GM18519 (cell line): ENCODE measurements at regions not wholly inside any gene's neighbourhood (a gene's known extent, or its start where the extent isn't known, plus 50 kb on each side); places are given as distances from the start of the nearest gene placed in this dataset.
"Not testable (repeated sequence)": the region's sequence is repeated elsewhere in the genome, so short reads cannot be mapped to it uniquely, and the experiment has no call there.

Experiments used
- ATAC-seq: cut with Tn5 transposase; IDR thresholded peaks from one replicate; pipeline ENCODE4 v1.9.1; 2021; ENCODE audit warnings: mild to moderate bottlenecking, moderate library complexity; ENCODE audit not compliant: unreplicated experiment, low FRiP score

DNA sequence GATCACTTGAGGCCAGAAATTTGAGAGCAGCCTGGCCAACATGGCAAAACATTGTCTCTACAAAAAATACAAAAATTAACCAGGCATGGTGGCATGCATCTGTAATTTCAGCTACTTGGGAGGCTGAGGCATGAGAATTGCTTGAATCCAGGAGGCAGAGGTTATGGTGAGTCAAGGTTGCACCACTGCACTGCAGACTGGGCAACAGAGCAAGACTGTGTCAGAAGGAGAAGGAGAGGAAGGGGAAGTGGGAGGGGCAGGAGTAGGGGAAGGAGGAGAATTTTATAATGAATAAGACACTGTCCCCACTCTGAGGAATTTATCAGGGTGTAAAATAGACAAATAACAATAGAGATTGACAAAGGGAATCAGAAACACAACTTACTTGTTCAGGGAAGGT lies 440.6 kb upstream of the DYNLRB2 start:
- no peak for ATAC-seq

DNA sequence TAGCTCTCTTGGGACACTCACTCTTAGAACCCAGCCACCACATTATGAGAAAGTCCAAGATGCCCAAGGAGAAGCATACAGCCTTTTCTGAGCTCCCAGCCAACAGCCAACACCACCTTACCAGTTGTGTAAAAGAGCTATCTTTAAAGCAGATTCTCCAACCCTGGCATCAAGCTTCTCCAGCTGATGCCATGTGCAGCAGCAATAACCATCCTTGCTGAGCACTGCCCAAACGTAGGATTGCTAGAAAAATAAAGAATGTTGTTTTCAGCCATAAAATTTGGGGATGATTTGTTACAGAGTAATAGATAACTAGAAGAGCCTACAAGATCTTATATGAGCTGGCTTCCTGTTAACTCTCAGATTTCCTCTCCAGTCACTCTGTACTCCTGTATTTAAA lies 443.7 kb upstream of the DYNLRB2 start:
- ATAC-seq = no peak

DNA sequence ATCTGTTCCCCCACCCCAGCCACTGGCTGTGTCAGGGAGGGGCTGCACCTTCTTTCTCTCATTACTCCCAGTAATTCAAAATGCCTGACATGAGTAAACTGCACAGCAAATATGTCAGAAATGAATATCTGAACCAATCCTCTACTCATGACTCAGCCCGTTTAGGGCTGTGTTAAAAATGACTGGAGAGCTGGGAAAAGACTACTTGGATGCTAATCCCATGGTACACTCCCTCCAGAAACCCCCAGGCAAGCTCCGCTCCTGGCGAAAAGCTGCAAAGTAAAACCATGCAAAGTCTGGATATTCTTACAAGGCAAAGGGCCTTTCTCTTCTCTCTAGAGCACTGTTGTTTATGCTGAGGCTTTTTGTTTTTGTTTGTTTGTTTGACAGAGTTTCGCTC lies 448.1 kb upstream of the DYNLRB2 start:
- ATAC-seq = no peak

DNA sequence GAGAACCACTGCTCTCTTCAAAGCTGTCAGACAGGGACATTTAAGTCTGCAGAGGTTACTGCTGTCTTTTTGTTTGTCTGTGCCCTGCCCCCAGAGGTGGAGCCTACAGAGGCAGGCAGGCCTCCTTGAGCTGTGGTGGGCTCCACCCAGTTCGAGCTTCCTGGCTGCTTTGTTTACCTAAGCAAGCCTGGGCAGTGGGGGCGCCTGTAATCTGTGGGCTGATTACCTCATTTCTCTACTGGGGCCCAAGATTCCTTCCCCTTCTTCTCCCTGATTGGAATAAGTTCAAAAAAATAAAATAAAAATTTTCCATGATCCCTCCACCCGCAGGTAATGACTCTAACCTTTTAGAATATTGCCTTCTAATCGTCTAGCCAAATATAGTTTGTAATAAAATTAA lies 449.3 kb upstream of the DYNLRB2 start:
- ATAC-seq = not testable (repeated sequence)

DNA sequence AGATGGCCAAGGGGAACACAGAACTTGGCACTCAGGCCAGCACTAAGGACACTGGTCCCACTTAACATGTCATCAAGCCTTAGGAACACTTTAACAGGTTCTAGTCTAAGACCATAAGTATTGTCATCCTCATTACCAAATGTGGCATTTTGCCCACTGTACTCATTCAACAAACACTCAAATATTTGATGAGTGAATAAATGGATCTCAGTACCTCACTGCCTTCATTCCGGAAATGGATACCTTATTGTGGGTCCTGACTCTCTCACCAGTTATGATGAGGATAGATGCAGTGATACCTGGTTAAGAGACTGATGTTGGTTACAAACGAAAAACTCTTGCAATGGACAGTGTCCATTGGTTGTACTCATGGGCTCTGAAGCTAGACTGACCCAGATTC lies 455.2 kb upstream of the DYNLRB2 start:
- no peak for ATAC-seq

DNA sequence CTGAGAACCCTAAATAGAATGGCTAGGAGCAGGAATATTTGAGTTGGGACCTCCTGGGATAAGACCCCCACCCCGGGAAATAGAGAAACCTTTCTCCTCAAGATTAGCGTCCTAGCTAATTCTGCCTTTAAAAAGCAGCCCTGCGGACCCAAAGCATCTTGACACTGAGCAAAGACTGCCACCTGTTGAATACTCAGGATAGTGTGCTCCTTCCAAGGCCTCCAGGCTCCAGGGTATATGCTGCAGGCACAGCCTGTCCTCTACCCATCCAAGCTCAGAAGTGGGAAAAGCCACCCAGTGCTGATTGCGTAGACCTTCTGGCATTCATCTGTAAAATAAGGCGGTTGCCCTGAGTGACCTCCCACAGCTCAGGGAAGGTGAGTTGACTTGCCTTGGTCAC lies 456.2 kb upstream of the DYNLRB2 start:
- no peak for ATAC-seq

DNA sequence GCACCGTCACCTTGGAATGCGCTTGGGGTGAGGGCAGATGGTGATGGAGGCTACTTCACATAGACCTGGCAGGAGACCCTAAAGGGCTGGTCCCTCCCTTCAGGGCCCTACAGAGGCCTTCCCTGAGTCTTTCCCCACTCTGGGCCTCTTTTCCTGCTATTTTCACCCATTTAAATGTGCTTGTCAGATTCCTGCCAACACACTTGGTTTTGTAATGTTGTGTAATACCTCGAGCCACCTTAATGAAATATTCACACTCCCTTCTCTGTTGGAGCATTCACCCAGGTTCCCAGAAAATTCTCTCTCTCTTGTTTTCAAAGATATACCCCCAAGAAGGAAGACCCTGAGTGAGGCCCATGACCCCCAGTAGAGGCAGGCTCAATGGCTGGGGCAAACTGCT lies 456.6 kb upstream of the DYNLRB2 start:
- no peak for ATAC-seq

DNA sequence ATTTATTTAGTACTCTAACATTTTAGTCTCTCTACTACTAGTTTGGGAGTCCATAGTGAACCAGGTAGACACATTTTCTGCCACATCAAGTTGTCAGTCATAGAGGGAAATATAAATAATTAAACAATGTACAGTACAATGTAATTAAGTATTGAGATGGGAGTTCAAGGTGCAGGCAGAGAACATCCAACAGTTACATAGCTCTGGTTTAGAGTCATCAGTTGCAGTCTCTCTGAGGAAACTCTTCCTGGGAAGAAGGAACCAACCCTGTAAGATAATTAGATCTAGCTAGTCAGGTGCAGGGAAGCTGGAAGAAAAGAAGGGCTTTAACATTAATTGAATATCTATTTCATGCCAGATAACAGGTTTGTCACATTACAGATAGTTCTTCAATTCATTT lies 457.9 kb upstream of the DYNLRB2 start:
- no peak for ATAC-seq

DNA sequence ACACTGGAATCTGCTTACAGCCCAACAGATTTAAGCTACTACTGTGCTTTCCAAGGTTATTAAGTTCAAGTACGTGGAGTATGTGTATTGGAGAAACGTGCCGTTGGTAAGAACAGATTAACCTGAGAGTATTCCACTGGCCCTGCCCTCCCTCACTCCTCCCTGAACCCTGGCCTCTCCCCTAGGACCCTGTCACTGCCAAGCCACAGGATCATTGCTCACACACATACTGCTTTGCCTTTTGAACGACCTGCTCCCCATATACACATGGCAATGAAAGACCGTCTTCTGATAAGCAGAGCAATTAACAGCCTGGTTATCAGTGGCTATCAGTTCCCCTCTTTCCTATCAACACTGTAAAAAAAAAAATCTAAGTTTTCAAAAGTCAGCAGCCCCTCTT lies 458.9 kb upstream of the DYNLRB2 start:
- no peak for ATAC-seq

DNA sequence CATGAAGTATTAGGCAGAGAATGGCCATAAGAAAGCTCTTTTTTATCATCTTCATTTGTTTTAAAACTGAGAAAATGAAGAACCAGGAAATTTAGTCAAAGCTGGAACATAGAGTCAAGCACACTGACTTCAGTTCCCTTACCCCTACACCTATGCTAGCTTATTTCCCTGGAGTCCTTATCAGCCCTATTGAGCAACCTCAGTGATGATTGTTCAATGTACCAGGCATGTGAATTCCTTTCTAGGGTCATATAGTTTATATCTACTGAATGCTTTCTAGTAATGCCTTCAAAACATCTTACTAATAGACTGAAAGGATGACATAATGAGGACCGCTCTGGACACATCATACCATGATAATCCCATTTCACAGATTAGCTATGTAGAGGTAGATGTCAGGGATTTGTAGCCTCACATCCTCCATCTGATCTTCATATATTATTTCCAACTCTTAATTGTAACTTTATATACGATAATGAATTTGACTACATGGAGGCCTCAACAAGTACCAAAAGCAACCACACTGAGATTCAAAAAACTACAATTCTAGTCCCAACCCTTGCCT lies 460.4 kb upstream of the DYNLRB2 start:
- no peak for ATAC-seq

DNA sequence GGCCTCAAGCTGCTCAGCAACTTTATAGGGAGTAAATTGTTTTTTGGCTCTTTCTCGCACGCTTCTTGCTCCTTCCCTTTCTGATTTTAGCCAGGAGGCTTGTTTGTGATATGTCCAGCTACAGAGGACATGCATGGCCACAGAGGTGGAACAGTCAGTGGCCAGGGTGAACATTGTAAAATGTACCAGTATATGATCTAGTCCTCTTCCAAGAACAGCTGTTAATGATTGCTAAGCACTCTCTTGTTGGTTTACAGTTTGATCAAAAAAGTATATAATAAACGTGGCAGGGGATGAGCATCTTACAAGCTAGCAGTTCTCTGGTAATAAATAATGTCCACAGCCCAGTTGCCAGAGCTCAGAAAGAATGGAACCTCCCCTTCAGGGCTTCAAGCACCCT lies 461.7 kb upstream of the DYNLRB2 start:
- no peak for ATAC-seq

DNA sequence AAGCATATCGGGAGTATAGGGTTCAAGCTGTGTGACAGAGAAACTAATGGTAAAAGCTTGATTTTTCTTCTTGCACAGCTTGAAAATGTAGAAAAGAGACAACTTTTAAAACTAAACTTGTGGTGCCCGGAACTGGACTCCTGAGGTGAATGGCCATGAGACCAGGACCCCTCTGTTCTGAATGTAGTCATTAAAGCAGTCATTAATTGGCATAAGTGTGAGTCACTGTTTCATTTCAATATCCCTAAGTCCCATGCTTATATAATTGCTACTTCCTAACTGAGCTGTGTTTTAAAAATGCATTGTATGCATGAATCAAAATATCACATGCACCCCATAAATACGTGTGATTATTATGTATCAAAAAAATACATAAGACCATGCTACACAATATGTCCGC lies 463.1 kb upstream of the DYNLRB2 start:
- no peak for ATAC-seq

DNA sequence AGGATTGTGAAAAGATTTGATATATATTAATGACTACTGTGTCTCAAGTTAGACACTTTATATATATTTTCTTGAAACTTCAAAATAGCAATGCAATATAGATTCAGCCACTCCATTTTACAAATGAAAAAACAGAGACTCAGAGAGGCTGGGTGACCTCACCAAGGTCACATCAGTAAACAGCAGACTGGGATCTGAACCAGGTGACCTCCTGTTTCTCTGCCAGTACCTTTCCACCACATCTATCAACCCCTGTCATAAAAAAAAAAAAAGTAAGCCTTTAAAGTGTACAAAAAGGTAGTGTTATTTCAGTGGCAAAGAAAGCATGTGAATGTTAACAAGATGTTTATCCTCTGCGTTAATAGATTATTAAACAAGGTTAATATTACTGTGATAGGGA lies 466.5 kb upstream of the DYNLRB2 start:
- no peak for ATAC-seq

DNA sequence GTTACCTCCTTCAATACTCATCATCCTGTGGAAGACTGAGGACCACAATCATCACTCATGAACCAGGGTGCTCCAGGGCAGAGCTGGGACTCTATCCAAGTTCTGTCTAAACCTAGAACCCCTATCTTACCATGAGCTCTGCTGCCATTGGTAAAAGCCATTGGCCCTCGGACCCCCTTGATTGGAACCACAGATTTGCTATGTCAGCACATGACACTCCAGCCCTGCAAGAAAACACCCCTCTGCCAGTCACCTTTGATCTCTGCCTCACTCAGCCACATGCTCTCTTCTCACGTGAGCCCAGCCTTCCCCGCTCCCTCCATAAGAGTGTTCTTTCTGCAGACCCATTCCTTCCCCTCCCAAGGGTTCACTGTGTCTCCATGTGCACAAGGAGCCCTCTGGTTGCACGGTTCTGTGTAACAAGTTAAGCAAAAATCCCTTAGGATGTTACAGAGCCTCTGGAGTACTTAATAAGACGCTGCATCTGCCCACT lies 468.8 kb upstream of the DYNLRB2 start:
- no peak for ATAC-seq

DNA sequence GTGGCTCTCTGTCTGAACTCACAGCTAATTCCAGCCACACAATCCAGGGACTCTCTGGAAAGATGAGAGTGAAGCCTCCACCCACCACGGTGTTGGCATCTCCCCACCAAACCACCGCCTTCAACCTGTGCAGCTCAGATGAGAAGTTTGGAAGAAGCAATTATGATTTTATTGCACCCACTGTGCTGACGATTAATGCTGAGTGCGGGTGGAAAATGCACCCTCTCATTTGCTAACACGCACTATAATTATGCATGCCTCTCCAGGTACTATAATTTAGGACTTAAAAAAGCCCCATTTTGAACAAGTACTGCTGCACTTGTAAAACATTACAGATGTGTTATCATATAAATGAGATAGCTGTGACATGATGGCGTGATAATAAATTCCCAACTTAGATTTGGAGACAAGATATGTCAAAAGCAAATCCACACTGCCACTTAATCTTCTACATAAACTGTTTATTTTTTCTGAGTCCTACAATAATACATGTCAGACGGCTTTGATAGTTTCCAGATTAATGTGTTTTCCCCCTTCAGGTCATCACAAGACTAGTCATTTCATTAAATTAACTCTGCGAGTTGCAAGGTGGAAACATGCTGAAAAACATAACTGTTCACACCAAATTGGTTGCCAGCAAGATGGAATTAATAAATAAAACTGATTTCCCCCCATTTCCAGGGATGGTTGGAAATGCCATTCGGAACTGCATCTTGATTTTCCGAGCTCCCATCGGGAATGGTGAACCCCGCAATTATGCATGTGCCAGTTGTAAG lies 466.5 kb upstream of the MAF start:
- no peak for ATAC-seq

DNA sequence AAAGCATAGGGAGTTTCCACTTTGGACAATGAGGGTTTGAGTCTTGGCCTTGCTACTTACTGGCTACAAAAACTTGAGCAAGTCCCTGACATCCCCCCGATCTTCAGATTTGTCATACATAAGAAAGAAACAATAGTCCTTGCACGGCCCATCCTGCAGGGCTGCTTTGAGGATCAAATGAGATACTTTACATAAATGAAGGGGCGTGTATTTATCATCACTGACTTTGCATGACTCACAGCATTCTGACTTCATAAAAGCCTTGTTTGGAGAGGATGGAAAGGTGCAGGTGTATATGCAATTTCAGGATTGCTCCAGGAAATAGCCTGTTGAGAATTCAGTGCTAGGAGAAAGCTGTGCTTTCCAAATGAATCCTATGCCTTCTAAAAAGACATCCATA lies 465.0 kb upstream of the MAF start:
- no peak for ATAC-seq

DNA sequence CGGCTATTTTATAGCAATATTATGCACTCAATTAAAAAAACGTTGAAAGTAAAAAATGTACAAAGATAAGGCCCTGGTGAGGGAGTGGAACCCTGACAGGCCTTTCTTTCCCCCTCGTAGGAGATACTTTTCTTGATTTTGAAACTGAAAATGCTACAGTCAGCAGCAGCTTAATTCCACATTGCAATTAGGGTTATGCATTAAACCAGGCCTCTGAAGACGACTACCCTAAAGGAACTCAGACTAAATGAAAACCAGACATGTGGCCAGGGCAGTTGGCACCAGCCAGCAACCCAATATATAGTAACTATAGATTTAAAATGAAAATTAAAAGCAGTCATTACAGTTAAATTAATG lies 463.2 kb upstream of the MAF start:
- ATAC-seq = no peak

DNA sequence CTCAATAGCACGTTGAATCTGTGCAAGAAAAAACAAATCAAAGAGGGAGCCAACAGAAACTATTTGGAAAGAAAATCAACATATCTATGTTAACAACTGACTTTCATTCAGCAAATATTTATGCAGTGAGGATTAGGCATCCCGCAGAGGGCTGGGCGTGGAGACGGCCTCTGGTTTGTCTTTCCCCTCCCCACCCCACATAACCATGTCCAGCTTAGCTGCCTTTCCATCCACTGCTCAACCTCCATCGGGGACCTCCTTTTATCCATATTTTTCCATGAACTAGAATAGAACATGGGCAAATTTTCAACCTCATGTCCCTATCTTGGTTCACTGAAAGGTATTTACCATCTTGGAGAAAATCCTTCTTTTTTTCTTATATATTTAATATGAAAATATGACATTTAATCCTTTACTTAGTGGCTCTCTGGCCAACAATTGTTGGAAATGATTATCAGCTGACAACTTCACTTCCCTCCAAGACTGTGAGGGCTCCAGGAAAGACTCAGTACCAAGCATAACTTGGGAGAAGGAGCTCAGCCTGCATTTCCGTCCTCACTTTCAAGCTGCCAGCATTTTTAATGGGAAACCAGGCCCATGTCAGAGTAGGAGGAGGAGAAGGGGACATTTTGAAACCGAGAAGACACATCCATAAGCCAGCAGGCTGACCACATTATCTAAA lies 462.6 kb upstream of the MAF start:
- no peak for ATAC-seq

DNA sequence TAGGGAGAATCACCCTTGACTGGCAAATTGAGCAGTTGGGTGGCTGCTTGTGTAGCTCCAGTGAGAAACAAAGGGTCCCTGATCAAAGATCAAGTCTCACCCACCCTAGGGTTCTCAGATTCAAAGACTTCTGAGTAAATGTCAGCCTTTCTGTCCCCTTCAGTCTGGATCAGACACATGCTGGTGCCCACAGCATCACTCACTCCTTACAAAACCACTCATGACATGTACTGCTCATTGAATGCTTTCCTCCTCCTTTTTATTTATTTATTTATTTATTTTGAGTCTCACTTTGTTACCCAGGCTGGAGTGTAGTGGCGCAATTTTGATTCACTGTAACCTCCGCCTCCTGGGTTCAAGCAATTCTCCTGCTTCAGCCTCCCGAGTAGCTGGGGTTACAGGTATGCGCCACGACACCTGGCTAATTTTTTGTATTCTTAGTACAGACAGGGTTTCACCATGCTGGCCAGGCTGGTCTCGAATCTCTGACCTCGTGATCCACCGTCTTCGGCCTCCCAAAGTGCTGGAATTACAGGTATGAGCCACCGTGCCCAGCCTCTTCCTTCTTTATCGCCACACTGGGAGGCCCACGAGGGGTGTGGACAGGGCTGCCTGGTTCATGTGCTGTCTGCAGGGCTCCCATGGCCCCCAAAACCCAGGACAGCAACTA lies 462.0 kb upstream of the MAF start:
- no peak for ATAC-seq

DNA sequence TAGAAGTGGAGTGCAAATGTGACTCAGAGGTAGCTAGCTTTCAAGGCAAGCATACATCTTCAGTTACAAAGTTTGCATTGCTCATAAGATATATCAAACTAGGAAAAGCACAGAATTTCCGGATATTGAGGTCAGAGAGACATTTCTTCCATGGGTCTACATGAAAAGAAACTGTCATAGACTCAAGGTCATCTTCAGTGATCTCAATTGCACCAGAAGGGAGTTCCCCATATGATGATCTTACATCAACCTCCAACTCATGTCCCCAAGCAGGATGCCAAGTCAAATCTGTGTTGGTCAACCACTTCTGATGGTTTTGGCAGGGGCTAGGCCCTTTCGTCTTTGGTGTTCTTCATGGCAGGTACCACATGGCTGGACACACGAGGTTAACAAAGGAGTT lies 459.9 kb upstream of the MAF start:
- no peak for ATAC-seq

DNA sequence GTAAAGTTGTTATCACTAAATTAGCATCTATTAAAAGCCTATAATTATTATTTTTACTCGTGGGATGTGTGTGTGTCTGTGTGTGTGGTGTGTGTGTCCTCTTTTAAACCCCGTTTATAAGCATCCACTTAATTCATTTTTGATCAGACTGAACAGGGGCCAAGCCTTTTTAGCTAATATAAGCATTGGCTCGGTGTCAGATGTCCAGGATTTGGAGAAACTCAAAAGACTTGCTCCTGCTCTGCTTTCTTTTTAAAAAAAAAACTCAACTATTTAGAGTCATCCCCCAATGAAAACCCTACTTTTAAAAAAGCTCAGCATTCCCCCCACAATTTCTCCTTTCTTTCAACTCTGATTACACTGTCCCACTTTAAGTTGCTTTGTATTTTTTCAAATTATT lies 459.3 kb upstream of the MAF start:
- no peak for ATAC-seq
